ENCODE measurements at regions not wholly inside any gene's neighbourhood (a gene's known extent, or its start where the extent isn't known, plus 50 kb on each side); places are given as distances from the start of the nearest gene placed in this dataset.
"Not testable (repeated sequence)": the region's sequence is repeated elsewhere in the genome, so short reads cannot be mapped to it uniquely, and the experiment has no call there.

DNA sequence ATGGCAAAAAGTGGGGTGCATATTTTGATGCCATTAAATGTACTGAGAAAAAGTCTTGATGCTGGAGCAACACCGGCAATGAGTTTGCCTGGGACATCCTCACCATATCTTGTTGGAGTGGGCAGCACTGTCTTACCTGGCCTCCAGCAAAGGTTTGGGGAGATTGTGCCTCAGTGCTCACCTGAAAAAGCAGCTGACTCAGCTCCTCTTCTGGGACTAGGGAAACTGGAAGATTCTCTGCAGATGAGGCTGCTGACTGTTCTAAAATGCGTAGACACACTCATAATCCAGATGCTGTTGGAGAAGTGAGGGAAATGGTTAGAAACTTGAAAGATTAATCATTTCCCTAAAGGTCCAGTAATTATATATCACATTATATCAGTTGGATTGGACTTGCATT, 593.7 kb upstream of the HS3ST1 start:
- TF ChIP-seq POLR2A (IDR thresholded peaks at IDR 0.05) (no peak), POLR2AphosphoS5 (IDR thresholded peaks at IDR 0.05) (no peak)
- TF ChIP-seq, protein P1, sequence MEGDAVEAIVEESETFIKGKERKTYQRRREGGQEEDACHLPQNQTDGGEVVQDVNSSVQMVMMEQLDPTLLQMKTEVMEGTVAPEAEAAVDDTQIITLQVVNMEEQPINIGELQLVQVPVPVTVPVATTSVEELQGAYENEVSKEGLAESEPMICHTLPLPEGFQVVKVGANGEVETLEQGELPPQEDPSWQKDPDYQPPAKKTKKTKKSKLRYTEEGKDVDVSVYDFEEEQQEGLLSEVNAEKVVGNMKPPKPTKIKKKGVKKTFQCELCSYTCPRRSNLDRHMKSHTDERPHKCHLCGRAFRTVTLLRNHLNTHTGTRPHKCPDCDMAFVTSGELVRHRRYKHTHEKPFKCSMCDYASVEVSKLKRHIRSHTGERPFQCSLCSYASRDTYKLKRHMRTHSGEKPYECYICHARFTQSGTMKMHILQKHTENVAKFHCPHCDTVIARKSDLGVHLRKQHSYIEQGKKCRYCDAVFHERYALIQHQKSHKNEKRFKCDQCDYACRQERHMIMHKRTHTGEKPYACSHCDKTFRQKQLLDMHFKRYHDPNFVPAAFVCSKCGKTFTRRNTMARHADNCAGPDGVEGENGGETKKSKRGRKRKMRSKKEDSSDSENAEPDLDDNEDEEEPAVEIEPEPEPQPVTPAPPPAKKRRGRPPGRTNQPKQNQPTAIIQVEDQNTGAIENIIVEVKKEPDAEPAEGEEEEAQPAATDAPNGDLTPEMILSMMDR (IDR thresholded peaks at IDR 0.05): no peak
- 93% methylated on average over 2 of the region's 2 CpGs for whole genome bisulfite sequencing
- Histone ChIP-seq H3K36me3 (no peaks in the 10 kb centered on the region), H3K4me1 (replicated peaks) (no peaks in the 10 kb centered on the region), H3K9me3 (no peaks in the 10 kb centered on the region), H3K27me3 (replicated peaks; ENCODE audit: insufficient read depth) (no peaks in the 10 kb centered on the region), H3K4me3 (no peak overlapping the region), H3K27ac (no peak overlapping the region)
- DNase-seq (ENCODE audit: low spot score): no peak
- intact Hi-C loops (cut with DNase I): no loop called here

DNA sequence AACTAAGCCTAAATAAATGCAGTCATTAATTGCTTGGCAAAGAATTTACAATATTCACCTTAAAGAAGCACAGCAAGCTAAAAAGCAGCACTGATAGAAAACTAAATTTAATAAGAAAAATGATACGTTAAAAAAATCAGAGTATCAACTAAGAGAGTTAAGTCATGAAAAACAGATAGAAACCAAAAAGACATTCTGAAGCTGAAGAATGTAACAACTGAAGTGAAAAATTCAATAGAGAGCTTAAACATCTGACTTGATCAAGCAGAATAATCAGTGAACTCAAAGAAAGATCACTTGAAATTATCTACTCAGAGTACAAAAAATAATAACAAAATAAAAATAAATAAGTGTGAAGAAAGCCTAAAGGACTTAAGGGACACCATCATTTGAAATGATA, 588.0 kb upstream of the HS3ST1 start:
- no peak overlapping the region for H3K4me3 ChIP-seq
- intact Hi-C loops (cut with DNase I): no loop called here
- TF ChIP-seq POLR2A (IDR thresholded peaks at IDR 0.05) (no peak), POLR2AphosphoS5 (IDR thresholded peaks at IDR 0.05) (no peak)
- TF ChIP-seq, protein P1 (IDR thresholded peaks at IDR 0.05): no peak
- no peak overlapping the region for H3K27ac ChIP-seq
- WGBS: 97% methylated on average over 1 of the region's 1 CpG
- no peaks in the 10 kb centered on the region for H3K9me3 ChIP-seq
- H3K4me1 ChIP-seq (replicated peaks): no peaks in the 10 kb centered on the region
- H3K27me3 ChIP-seq (replicated peaks; ENCODE audit: insufficient read depth): no peaks in the 10 kb centered on the region
- DNase-seq (ENCODE audit: low spot score): no peak
- no peaks in the 10 kb centered on the region for H3K36me3 ChIP-seq

DNA sequence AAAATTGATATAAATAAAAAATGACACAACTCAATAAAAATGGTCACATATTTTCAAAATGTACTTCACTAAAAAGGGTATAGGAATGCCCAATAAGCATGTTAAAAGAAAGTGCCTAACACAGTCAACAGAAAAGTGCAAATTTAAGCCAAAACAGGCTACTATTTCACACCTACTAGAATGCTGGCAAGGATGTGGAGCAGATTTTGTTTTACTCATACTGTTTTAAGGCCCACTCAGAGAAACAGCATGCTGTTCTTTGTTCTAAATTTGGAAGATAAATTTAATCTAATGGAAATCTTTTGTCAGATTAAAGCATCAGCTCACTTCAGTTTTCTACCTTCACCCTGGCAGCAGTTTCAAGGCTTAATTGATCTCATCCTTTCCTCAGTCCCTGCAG, 576.8 kb upstream of the HS3ST1 start:
- no peaks in the 10 kb centered on the region for H3K36me3 ChIP-seq
- H3K27me3 ChIP-seq (replicated peaks; ENCODE audit: insufficient read depth): no peaks in the 10 kb centered on the region
- H3K4me1 ChIP-seq (replicated peaks): no peaks in the 10 kb centered on the region
- H3K27ac ChIP-seq: no peak overlapping the region
- intact Hi-C loops (cut with DNase I): no loop called here
- no peak for DNase-seq (ENCODE audit: low spot score)
- no peak overlapping the region for H3K4me3 ChIP-seq
- no peaks in the 10 kb centered on the region for H3K9me3 ChIP-seq
- TF ChIP-seq, protein P1 (IDR thresholded peaks at IDR 0.05): no peak
- no peak for TF ChIP-seq POLR2A (IDR thresholded peaks at IDR 0.05)
- no peak for TF ChIP-seq POLR2AphosphoS5 (IDR thresholded peaks at IDR 0.05)

DNA sequence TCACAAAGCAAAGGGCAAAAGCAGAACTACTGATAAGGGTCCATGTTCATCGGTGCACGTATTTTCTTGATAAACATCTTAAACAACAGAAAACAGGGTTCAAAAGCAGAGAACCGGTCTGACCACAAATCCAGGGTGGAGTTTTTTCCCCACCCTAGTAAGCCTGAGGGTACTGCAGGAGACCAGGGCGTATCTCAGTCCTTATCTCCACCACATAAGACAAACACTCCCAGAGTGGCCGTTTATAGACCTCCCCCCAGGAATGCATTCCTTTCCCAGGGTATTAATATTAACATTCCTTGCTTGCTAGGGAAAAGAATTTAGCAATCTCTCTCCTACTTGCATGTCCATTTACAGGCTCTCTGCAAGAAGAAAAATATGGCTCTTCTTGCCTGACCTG, 567.9 kb upstream of the HS3ST1 start:
- WGBS: 85% methylated on average over 5 of the region's 5 CpGs
- H3K27me3 ChIP-seq (replicated peaks; ENCODE audit: insufficient read depth); intact Hi-C loops (cut with DNase I); H3K4me1 ChIP-seq (replicated peaks); H3K36me3 ChIP-seq; H3K9me3 ChIP-seq; H3K27ac ChIP-seq; H3K4me3 ChIP-seq; DNase-seq (ENCODE audit: low spot score): not testable (repeated sequence)

DNA sequence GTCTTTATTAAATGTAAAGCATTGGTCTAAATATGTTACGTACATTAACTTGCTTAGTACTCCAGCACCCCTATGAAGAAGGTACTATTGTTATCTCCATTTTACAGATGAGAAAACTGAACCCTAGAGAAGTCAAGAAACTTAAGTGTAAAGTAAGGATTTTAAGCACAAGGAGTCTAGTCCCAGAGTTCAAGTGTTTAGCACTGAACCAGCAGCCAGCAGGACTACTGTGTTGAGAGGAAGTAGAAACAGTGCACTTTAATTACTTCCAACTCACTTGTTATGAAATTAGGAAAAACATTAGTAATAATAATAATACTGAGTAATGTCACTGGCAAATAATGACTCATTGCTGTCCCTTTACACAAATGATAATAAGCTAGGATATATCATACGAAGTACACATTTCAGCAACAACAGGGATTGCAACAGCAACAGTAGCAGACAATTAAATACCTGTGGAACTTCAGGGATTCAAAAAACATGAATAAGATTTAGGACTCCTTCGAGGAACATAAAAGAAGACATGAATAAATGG, 548.1 kb upstream of the HS3ST1 start:
- 72% methylated on average over 3 of the region's 3 CpGs for WGBS
- TF ChIP-seq, protein P1 (IDR thresholded peaks at IDR 0.05): no peak
- TF ChIP-seq POLR2AphosphoS5 (IDR thresholded peaks at IDR 0.05) (no peak), POLR2A (IDR thresholded peaks at IDR 0.05) (no peak)
- no peak overlapping the region for H3K4me3 ChIP-seq

More for the DNA sequence above, 548.1 kb upstream of the HS3ST1 start:
- Histone ChIP-seq H3K27ac (no peak overlapping the region), H3K4me1 (replicated peaks) (no peaks in the 10 kb centered on the region), H3K27me3 (replicated peaks; ENCODE audit: insufficient read depth) (no peaks in the 10 kb centered on the region), H3K36me3 (no peaks in the 10 kb centered on the region), H3K9me3 (no peaks in the 10 kb centered on the region)
- no peak for DNase-seq (ENCODE audit: low spot score)
- intact Hi-C loops (cut with DNase I): no loop called here
